PC-9 (cell line): ENCODE measurements at regions not wholly inside any gene's neighbourhood (a gene's known extent, or its start where the extent isn't known, plus 50 kb on each side); places are given as distances from the start of the nearest gene placed in this dataset.

Experiments used
- BruUV-seq: library from RNA; stranded (reverse); fragments of 400-500 nt; replicated peaks from 2 replicates; lab custom pipeline; 2021; lab: Mats Ljungman, UMichigan
- CTCF ChIA-PET: fragments of 300-600 bp; sonication (Branson Sonifier 250); formaldehyde crosslinking; loops from one replicate; lab custom pipeline; 2022; ENCODE audit warnings: antibody characterized with exemption; lab: Charles Lee
- POLR2A ChIA-PET: fragments of 300-600 bp; sonication (Branson Sonifier 250); formaldehyde crosslinking; loops from one replicate; lab custom pipeline; 2022; ENCODE audit warnings: antibody characterized with exemption; ENCODE audit not compliant: unreplicated experiment; lab: Charles Lee
- DNase-seq, 2 experiments: peaks; one replicate each; pipeline versions ENCODE4 v3.0.0 to v3.0.0-alpha.2; 2015 to 2022; ENCODE audit warnings: mixed read lengths in 1 of 2
- H2AFZ ChIP-seq: fragments of 200-600 bp; sonication (generic); 2 replicates; pipeline ENCODE4 v1.8.1; 2017; ENCODE audit warnings: antibody characterized with exemption
- H3F3A ChIP-seq: fragments of 200-600 bp; sonication (generic); 2 replicates; pipeline ENCODE4 v1.8.1; 2017; ENCODE audit warnings: antibody characterized with exemption, mild to moderate bottlenecking, low read depth; ENCODE audit not compliant: insufficient read depth
- H3K27ac ChIP-seq: fragments of 200-600 bp; sonication (generic); 2 replicates; pipeline ENCODE4 v1.6.1; 2016; ENCODE audit warnings: mixed run types
- H3K27me3 ChIP-seq: fragments of 200-600 bp; sonication (generic); 2 replicates; pipeline ENCODE4 v1.6.1; 2016; ENCODE audit warnings: low read depth, mixed run types; ENCODE audit not compliant: insufficient read depth
- H3K36me3 ChIP-seq: fragments of 200-600 bp; sonication (generic); 2 replicates; pipeline ENCODE4 v1.6.1; 2016; ENCODE audit warnings: low read depth, mixed run types
- H3K4me1 ChIP-seq: fragments of 200-600 bp; sonication (generic); replicated peaks from 2 replicates; pipeline ENCODE4 v1.6.1; 2016; ENCODE audit warnings: mixed run types; ENCODE audit not compliant: insufficient read depth
- H3K4me2 ChIP-seq: fragments of 200-600 bp; sonication (generic); 2 replicates; pipeline ENCODE4 v1.6.1; 2017; ENCODE audit warnings: mixed run types
- H3K4me3 ChIP-seq: fragments of 200-600 bp; sonication (generic); 2 replicates; pipeline ENCODE4 v1.6.1; 2016; ENCODE audit warnings: mixed run types
- H3K79me2 ChIP-seq: fragments of 200-600 bp; sonication (generic); 2 replicates; pipeline ENCODE4 v1.6.1; 2017; ENCODE audit warnings: low read depth, mixed run types
- H3K9me2 ChIP-seq: fragments of 200-600 bp; sonication (generic); 2 replicates; pipeline ENCODE4 v1.8.1; 2017; ENCODE audit warnings: mild to moderate bottlenecking; ENCODE audit not compliant: insufficient read depth
- H3K9me3 ChIP-seq: fragments of 200-600 bp; sonication (generic); 2 replicates; pipeline ENCODE4 v1.8.1; 2016; ENCODE audit warnings: low read depth; ENCODE audit not compliant: insufficient read depth
- H4K20me1 ChIP-seq: fragments of 200-600 bp; sonication (generic); 2 replicates; pipeline ENCODE4 v1.8.1; 2017; ENCODE audit not compliant: insufficient read depth
- CTCF ChIP-seq: fragments of 200-600 bp; sonication (generic); conservative IDR thresholded peaks from 2 replicates; pipeline ENCODE4 v1.6.1; 2017; ENCODE audit warnings: mixed run types, antibody characterized with exemption, mild to moderate bottlenecking, moderate library complexity
- EZH2 ChIP-seq: fragments of 200-600 bp; sonication (generic); IDR thresholded peaks from 2 replicates; pipeline ENCODE4 v1.8.0; 2017; ENCODE audit warnings: antibody characterized with exemption, low read depth
- intact Hi-C: fragments of 100-400 bp; cut with micrococcal nuclease; formaldehyde crosslinking; loops from one replicate; pipeline ENCODE4 v1.10.0; 2022; ENCODE audit not compliant: unreplicated experiment

GRCh38 chr1:115577513-115577912 is 64.3 kb upstream of the VANGL1 start:
- no peak overlapping the region for H3K27ac ChIP-seq
- no TSS peak for BruUV-seq
- CTCF ChIA-PET: no interaction called here

GRCh38 chr1:115575661-115576060 is 66.1 kb upstream of the VANGL1 start:
- H3F3A ChIP-seq: no peaks in the 10 kb centered on the region
- no peaks in the 10 kb centered on the region for H3K9me2 ChIP-seq
- H3K4me2 ChIP-seq: no peak overlapping the region
- intact Hi-C loops: no loop called here
- peaks cover 22% of the 10 kb centered on the region for H3K9me3 ChIP-seq
- no peak overlapping the region for H2AFZ ChIP-seq
- no peak for TF ChIP-seq CTCF
- TF ChIP-seq EZH2: no peak
- no peaks in the 10 kb centered on the region for H3K27me3 ChIP-seq
- no peak for DNase-seq
- BruUV-seq: no TSS peak
- H3K79me2 ChIP-seq: no peaks in the 10 kb centered on the region
- H3K4me1 ChIP-seq: no peaks in the 10 kb centered on the region
- POLR2A ChIA-PET: no interaction called here
- H3K27ac ChIP-seq: no peak overlapping the region
- no peaks in the 10 kb centered on the region for H3K36me3 ChIP-seq
- H3K4me3 ChIP-seq: no peak overlapping the region
- H4K20me1 ChIP-seq: no peaks in the 10 kb centered on the region
- CTCF ChIA-PET: no interaction called here

More at GRCh38 chr1:115577513-115577912, 64.3 kb upstream of the VANGL1 start:
- Histone ChIP-seq H3K4me2 (no peak overlapping the region), H3F3A (no peaks in the 10 kb centered on the region), H3K79me2 (no peaks in the 10 kb centered on the region), H3K27me3 (no peaks in the 10 kb centered on the region), H3K9me2 (no peaks in the 10 kb centered on the region), H3K36me3 (no peaks in the 10 kb centered on the region), H3K9me3 (peaks cover 15% of the 10 kb centered on the region), H3K4me3 (no peak overlapping the region), H4K20me1 (no peaks in the 10 kb centered on the region), H3K4me1 (no peaks in the 10 kb centered on the region), H2AFZ (no peak overlapping the region)
- POLR2A ChIA-PET: no interaction called here
- intact Hi-C loops: no loop called here
- DNase-seq: no peak
- TF ChIP-seq CTCF (no peak), EZH2 (no peak)

GRCh38 chr1:115572710-115573109 is 69.1 kb upstream of the VANGL1 start:
- H3K9me2 ChIP-seq: no peaks in the 10 kb centered on the region
- no peak overlapping the region for H2AFZ ChIP-seq
- POLR2A ChIA-PET: no interaction called here
- H3K36me3 ChIP-seq: no peaks in the 10 kb centered on the region
- H3K4me1 ChIP-seq: no peaks in the 10 kb centered on the region
- TF ChIP-seq CTCF (no peak), EZH2 (no peak)
- H3K4me2 ChIP-seq: no peak overlapping the region
- no peaks in the 10 kb centered on the region for H3K79me2 ChIP-seq
- peaks cover 33% of the 10 kb centered on the region for H3K9me3 ChIP-seq
- H3K4me3 ChIP-seq: no peak overlapping the region
- H3K27me3 ChIP-seq: no peaks in the 10 kb centered on the region
- no peak for DNase-seq
- CTCF ChIA-PET: no interaction called here
- H3K27ac ChIP-seq: no peak overlapping the region
- no TSS peak for BruUV-seq
- intact Hi-C loops: no loop called here
- no peaks in the 10 kb centered on the region for H4K20me1 ChIP-seq
- 0 out of 2 replicates have a peak, but pooled peaks cover 5% of the 10 kb centered on the region for H3F3A ChIP-seq
